Calu3 (cell line): ENCODE measurements at regions not wholly inside any gene's neighbourhood (a gene's known extent, or its start where the extent isn't known, plus 50 kb on each side); places are given as distances from the start of the nearest gene placed in this dataset.

Experiments used
- BruUV-seq: library from RNA; stranded (reverse); fragments of 400-500 nt; replicated peaks from 2 replicates; lab custom pipeline; 2021; lab: Mats Ljungman, UMichigan
- CTCF ChIA-PET: fragments of 300-600 bp; sonication (Branson Sonifier 250); formaldehyde crosslinking; loops from one replicate; lab custom pipeline; 2022; ENCODE audit warnings: antibody characterized with exemption; lab: Charles Lee
- DNase-seq: peaks from one replicate; pipeline ENCODE4 v3.0.0; 2022
- H3K27ac Mint-ChIP-seq: one replicate; pipeline ENCODE4 v1.8.0; 2022; ENCODE audit warnings: mixed read lengths; ENCODE audit not compliant: unreplicated experiment
- H3K27me3 Mint-ChIP-seq: one replicate; pipeline ENCODE4 v1.8.0; 2022; ENCODE audit warnings: mixed read lengths; ENCODE audit not compliant: unreplicated experiment
- H3K36me3 Mint-ChIP-seq: one replicate; pipeline ENCODE4 v1.8.0; 2022; ENCODE audit warnings: mild to moderate bottlenecking, moderate library complexity, mixed read lengths; ENCODE audit not compliant: insufficient read depth, unreplicated experiment
- H3K4me1 Mint-ChIP-seq: one replicate; pipeline ENCODE4 v1.8.0; 2022; ENCODE audit warnings: mild to moderate bottlenecking, low read depth, mixed read lengths; ENCODE audit not compliant: unreplicated experiment
- H3K4me3 Mint-ChIP-seq: one replicate; pipeline ENCODE4 v1.8.0; 2022; ENCODE audit warnings: mild to moderate bottlenecking, low read depth, moderate library complexity, mixed read lengths; ENCODE audit not compliant: unreplicated experiment
- H3K9me3 Mint-ChIP-seq: one replicate; pipeline ENCODE4 v1.8.0; 2022; ENCODE audit warnings: low read depth, mixed read lengths; ENCODE audit not compliant: unreplicated experiment
- CTCF ChIP-seq: fragments of 200-600 bp; IDR thresholded peaks from one replicate; pipeline ENCODE4 v1.8.0; 2022; ENCODE audit warnings: antibody characterized with exemption; ENCODE audit not compliant: unreplicated experiment
- intact Hi-C: fragments of 100-400 bp; cut with micrococcal nuclease; formaldehyde crosslinking; loops from one replicate; pipeline ENCODE4 v1.10.0; 2022; ENCODE audit not compliant: unreplicated experiment

GRCh38 chr5:39624890-39625289 lies 200.1 kb upstream of the DAB2 start:
- CTCF ChIA-PET: no interaction called here
- H3K27ac Mint-ChIP-seq: peak overlapping the region; percentile 93

GRCh38 chr5:39624268-39624886 lies 199.6 kb upstream of the DAB2 start:
- H3K4me1 Mint-ChIP-seq: peaks cover 28% of the 10 kb centered on the region
- CTCF ChIA-PET: no interaction called here
- peak overlapping the region; percentile 93 for H3K27ac Mint-ChIP-seq
- no TSS peak for BruUV-seq
- TF ChIP-seq CTCF: no peak
- no peaks in the 10 kb centered on the region for H3K27me3 Mint-ChIP-seq
- H3K36me3 Mint-ChIP-seq: no peaks in the 10 kb centered on the region
- intact Hi-C loops: no loop called here
- peak overlapping the region; percentile 55 for H3K4me3 Mint-ChIP-seq
- peak; percentile 82 for DNase-seq
- peaks cover 6% of the 10 kb centered on the region for H3K9me3 Mint-ChIP-seq

More at GRCh38 chr5:39624890-39625289, 200.1 kb upstream of the DAB2 start:
- BruUV-seq: no TSS peak
- no peaks in the 10 kb centered on the region for H3K27me3 Mint-ChIP-seq
- TF ChIP-seq CTCF: no peak
- peak overlapping the region; percentile 55 for H3K4me3 Mint-ChIP-seq
- intact Hi-C loops: no loop called here
- peaks cover 6% of the 10 kb centered on the region for H3K9me3 Mint-ChIP-seq
- no peak for DNase-seq
- H3K4me1 Mint-ChIP-seq: peaks cover 26% of the 10 kb centered on the region
- H3K36me3 Mint-ChIP-seq: no peaks in the 10 kb centered on the region

GRCh38 chr5:39623291-39623865 lies 198.6 kb upstream of the DAB2 start:
- CTCF ChIA-PET: no interaction called here
- no peaks in the 10 kb centered on the region for H3K27me3 Mint-ChIP-seq
- intact Hi-C loops: no loop called here
- no peaks in the 10 kb centered on the region for H3K36me3 Mint-ChIP-seq
- H3K27ac Mint-ChIP-seq: no peak overlapping the region
- no peak for TF ChIP-seq CTCF
- peaks cover 6% of the 10 kb centered on the region for H3K9me3 Mint-ChIP-seq
- no peak for DNase-seq
- H3K4me1 Mint-ChIP-seq: peaks cover 34% of the 10 kb centered on the region
- no TSS peak for BruUV-seq
- no peak overlapping the region for H3K4me3 Mint-ChIP-seq

GRCh38 chr5:39622281-39622680 lies 197.5 kb upstream of the DAB2 start:
- Mint-ChIP-seq H3K9me3 (peaks cover 6% of the 10 kb centered on the region), H3K4me1 (peaks cover 34% of the 10 kb centered on the region), H3K27me3 (no peaks in the 10 kb centered on the region), H3K36me3 (no peaks in the 10 kb centered on the region), H3K4me3 (no peak overlapping the region), H3K27ac (no peak overlapping the region)
- CTCF ChIA-PET: no interaction called here
- no TSS peak for BruUV-seq
- DNase-seq: no peak
- TF ChIP-seq CTCF: no peak
- intact Hi-C loops: no loop called here
